Left ventricle myocardium inferior (tissue), 1 donor: ENCODE measurements at regions not wholly inside any gene's neighbourhood (a gene's known extent, or its start where the extent isn't known, plus 50 kb on each side); places are given as distances from the start of the nearest gene placed in this dataset.

Experiments
- DNase-seq: peaks from one replicate; pipeline ENCODE4 v3.0.0-alpha.2; 2020
- H3K27ac ChIP-seq: fragments of 200-600 bp; replicated peaks from 2 replicates; pipeline ENCODE4 v1.8.0; 2021
- H3K27me3 ChIP-seq: fragments of 200-600 bp; 2 replicates; pipeline ENCODE4 v1.8.0; 2021; ENCODE audit warnings: low read depth
- H3K36me3 ChIP-seq: fragments of 200-600 bp; 2 replicates; pipeline ENCODE4 v1.8.0; 2021
- H3K4me1 ChIP-seq: fragments of 200-600 bp; 2 replicates; pipeline ENCODE4 v1.8.0; 2021
- H3K4me3 ChIP-seq: fragments of 200-600 bp; 2 replicates; pipeline ENCODE4 v1.8.0; 2021; ENCODE audit warnings: mild to moderate bottlenecking, moderate library complexity
- H3K9me3 ChIP-seq: fragments of 200-600 bp; replicated peaks from 2 replicates; pipeline ENCODE4 v1.8.0; 2021
- intact Hi-C: fragments of 100-400 bp; cut with micrococcal nuclease; formaldehyde crosslinking; loops from one replicate; pipeline ENCODE4 v1.11.0; 2022
- TF ChIP-seq, protein P1 (sequence below): fragments of 200-600 bp; IDR thresholded peaks from 2 replicates; pipeline ENCODE4 v1.8.0; 2021; ENCODE audit warnings: antibody characterized with exemption, mild to moderate bottlenecking, borderline replicate concordance
- donor health status: DM: no; HTN: yes; CAD: no; lungs with severe emphysema.

DNA sequence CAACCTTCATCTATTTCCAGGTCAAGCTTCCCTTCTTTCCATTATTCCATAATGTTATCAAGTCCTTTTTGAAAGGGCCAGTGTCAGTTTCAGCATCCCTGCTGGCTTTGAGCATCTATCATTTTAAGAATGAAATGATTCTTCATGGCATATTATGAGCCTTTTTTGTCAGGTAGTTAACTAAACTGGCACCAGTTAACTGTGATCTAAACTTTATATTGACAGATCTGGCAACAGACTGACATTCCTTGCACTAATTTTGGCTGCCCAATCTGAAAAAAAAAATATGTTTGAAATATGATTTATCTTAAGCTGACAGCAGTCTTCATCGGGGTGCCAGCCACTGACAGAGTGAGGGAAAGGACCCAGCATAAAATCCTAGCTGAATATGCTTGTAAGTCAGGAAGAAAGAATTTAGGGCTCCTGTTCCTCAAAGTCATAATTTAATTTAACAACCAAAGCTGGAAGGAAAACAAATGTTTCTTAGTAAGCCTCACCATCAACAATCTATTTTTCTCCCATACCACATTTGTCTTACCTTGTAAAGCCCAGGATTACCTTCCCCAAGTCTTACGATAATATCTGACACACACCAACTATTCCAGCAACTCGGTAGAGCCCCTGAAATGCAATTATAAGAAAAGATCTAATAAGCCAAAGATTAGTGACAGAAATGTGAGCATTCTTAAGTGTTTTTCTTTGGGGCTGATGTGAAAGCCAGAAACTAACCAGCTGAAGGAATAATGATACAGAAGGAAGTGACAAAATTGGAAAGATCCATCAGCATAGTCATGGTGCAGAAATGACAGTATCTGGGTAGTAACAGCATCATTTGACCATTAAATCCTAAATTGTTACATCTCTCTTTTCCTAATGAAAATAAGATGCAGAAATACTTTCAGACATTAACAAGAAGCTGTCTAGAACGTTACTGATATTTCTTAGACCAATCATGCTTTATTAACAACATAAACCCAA is 228.1 kb downstream of the RBM43 start:
- Histone ChIP-seq H3K4me1 (peaks cover 6% of the 10 kb centered on the region), H3K4me3 (no peak overlapping the region), H3K36me3 (no peaks in the 10 kb centered on the region), H3K27me3 (no peaks in the 10 kb centered on the region), H3K27ac (no peak overlapping the region), H3K9me3 (no peaks in the 10 kb centered on the region)
- DNase-seq, result no peak
- intact Hi-C loops, result no loop called here
- TF ChIP-seq, protein P1, sequence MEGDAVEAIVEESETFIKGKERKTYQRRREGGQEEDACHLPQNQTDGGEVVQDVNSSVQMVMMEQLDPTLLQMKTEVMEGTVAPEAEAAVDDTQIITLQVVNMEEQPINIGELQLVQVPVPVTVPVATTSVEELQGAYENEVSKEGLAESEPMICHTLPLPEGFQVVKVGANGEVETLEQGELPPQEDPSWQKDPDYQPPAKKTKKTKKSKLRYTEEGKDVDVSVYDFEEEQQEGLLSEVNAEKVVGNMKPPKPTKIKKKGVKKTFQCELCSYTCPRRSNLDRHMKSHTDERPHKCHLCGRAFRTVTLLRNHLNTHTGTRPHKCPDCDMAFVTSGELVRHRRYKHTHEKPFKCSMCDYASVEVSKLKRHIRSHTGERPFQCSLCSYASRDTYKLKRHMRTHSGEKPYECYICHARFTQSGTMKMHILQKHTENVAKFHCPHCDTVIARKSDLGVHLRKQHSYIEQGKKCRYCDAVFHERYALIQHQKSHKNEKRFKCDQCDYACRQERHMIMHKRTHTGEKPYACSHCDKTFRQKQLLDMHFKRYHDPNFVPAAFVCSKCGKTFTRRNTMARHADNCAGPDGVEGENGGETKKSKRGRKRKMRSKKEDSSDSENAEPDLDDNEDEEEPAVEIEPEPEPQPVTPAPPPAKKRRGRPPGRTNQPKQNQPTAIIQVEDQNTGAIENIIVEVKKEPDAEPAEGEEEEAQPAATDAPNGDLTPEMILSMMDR, result no peak

DNA sequence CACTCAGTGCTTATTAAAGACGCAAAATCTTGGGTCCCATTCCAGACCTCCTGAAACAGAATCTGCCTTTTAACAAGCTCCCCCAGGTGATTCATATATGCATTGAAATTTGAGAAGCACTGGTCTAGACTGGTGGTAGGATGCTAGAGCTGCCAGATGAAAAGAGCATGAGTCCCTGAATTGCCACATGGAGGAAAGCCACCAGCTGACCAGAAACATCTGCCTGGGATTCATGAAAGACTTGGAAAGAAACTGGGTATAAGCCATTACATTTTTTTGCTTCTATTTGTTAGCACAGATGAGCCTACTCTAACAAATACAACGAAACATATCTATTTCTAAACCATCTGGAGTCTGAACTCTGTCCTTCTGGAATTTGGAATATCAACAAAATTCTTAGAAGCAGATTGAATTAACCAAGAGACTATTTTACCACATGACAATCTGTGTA is 228.9 kb downstream of the RBM43 start:
- TF ChIP-seq, protein P1, result no peak

GRCh38 chr2:151030663-151031230 is 230.9 kb downstream of the RBM43 start:
- no peaks in the 10 kb centered on the region for H3K36me3 ChIP-seq
- no peaks in the 10 kb centered on the region for H3K27me3 ChIP-seq
- TF ChIP-seq, protein P1, result no peak
- H3K4me3 ChIP-seq, result no peak overlapping the region
- peaks cover 6% of the 10 kb centered on the region for H3K4me1 ChIP-seq
- no peaks in the 10 kb centered on the region for H3K9me3 ChIP-seq
- intact Hi-C loops, result no loop called here
- DNase-seq, result no peak
- H3K27ac ChIP-seq, result no peak overlapping the region

More for the DNA sequence above, 228.9 kb downstream of the RBM43 start:
- intact Hi-C loops, result no loop called here
- H3K4me1 ChIP-seq, result peaks cover 6% of the 10 kb centered on the region
- no peaks in the 10 kb centered on the region for H3K27me3 ChIP-seq
- DNase-seq, result no peak
- H3K9me3 ChIP-seq, result no peaks in the 10 kb centered on the region
- H3K27ac ChIP-seq, result no peak overlapping the region
- H3K36me3 ChIP-seq, result no peaks in the 10 kb centered on the region
- H3K4me3 ChIP-seq, result no peak overlapping the region

- Histone ChIP-seq H3K4me1 (peaks cover 6% of the 10 kb centered on the region), H3K27me3 (no peaks in the 10 kb centered on the region), H3K4me3 (no peak overlapping the region), H3K9me3 (no peaks in the 10 kb centered on the region), H3K36me3 (no peaks in the 10 kb centered on the region), H3K27ac (no peak overlapping the region)
- TF ChIP-seq, protein P1, result no peak
- intact Hi-C loops, result no loop called here
- no peak for DNase-seq
These were observed 232.1 kb downstream of the RBM43 start for GRCh38 chr2:151029406-151030157.

GRCh38 chr2:151028691-151029176 is 232.9 kb downstream of the RBM43 start:
- TF ChIP-seq, protein P1, result no peak
- Histone ChIP-seq H3K27ac (no peak overlapping the region), H3K36me3 (no peaks in the 10 kb centered on the region), H3K27me3 (no peaks in the 10 kb centered on the region), H3K9me3 (no peaks in the 10 kb centered on the region), H3K4me1 (peaks cover 6% of the 10 kb centered on the region), H3K4me3 (no peak overlapping the region)
- intact Hi-C loops, result no loop called here
- DNase-seq, result no peak
